ENCODE measurements at regions not wholly inside any gene's neighbourhood (a gene's known extent, or its start where the extent isn't known, plus 50 kb on each side); places are given as distances from the start of the nearest gene placed in this dataset.

- POLR2A ChIA-PET (ENCODE audit: unreplicated experiment): no interaction called here
- dilution Hi-C loops (cut with HindIII; ENCODE audit: low sequenced_read_pairs, unreplicated experiment): no loop called here
- 0% methylated on average over 2 of the region's 8 CpGs; no CpG with 5 or more reads in 1 of the 2 experiments for WGBS, 2 experiments (ENCODE audit: extremely low coverage in 2 of 2, insufficient read length in 1 of 2)
These were observed 51.9 kb upstream of the PTPRS start for GRCh38 chr19:5392486-5392885.

More at GRCh38 chr19:5392486-5392885, 51.9 kb upstream of the PTPRS start:
- H2BK20ac ChIP-seq (ENCODE audit: low read depth, low read length): no peak overlapping the region
- no peak for TF ChIP-seq POLR2A (IDR thresholded peaks at IDR 0.05; ENCODE audit: low read depth, low read length)
- no peak for TF ChIP-seq SMC3 (IDR thresholded peaks at IDR 0.05; ENCODE audit: low read depth, low read length)
- no peak for TF ChIP-seq CTCF (conservative IDR thresholded peaks at IDR 0.05; ENCODE audit: low read depth, low read length)
- no peak for TF ChIP-seq RFX5 (IDR thresholded peaks at IDR 0.05; ENCODE audit: low read depth, low read length)
- no peak for TF ChIP-seq BHLHE40 (IDR thresholded peaks at IDR 0.05; ENCODE audit: low read depth, low read length)
- TF ChIP-seq FOS (IDR thresholded peaks at IDR 0.05; ENCODE audit: low read depth, low read length): no peak
- no peak for TF ChIP-seq MAZ (IDR thresholded peaks at IDR 0.05; ENCODE audit: borderline replicate concordance, low read depth, low read length)
- H3K9me1 ChIP-seq (ENCODE audit: insufficient read depth, low read length): no peaks in the 10 kb centered on the region
- H3K79me1 ChIP-seq (ENCODE audit: low read depth in 1 of 2, low read length in 2 of 2): no peaks in the 10 kb centered on the region
- H3K4me2 ChIP-seq (ENCODE audit: low read depth, low read length): no peak overlapping the region
- H4K8ac ChIP-seq (ENCODE audit: low read depth in 2 of 2, low read length in 2 of 2): no peak overlapping the region
- H3K36me3 ChIP-seq (ENCODE audit: control insufficient read depth, insufficient read depth, low read length): no peaks in the 10 kb centered on the region
- H2BK15ac ChIP-seq (ENCODE audit: low read depth, low read length): no peak overlapping the region
- no peak overlapping the region for H2BK5ac ChIP-seq (ENCODE audit: low read depth, low read length, poor library complexity, severe bottlenecking)
- H3K4me3 ChIP-seq (ENCODE audit: insufficient read depth, low read depth, low read length): no peak overlapping the region
- intact Hi-C loops (cut with micrococcal nuclease) (no loop called here), in situ Hi-C loops (cut with MboI; ENCODE audit: low sequenced_read_pairs) (no loop called here)
- no peak overlapping the region for H3K27ac ChIP-seq (ENCODE audit: insufficient read depth, low read length)
- H3K9ac ChIP-seq (ENCODE audit: low read depth, low read length): no peak overlapping the region
- no peaks in the 10 kb centered on the region for H3K4me1 ChIP-seq (ENCODE audit: control insufficient read depth, insufficient read depth, low read length)
- no peak overlapping the region for H2AFZ ChIP-seq (replicated peaks; ENCODE audit: low read length, poor library complexity)
- no peak overlapping the region for H3K4ac ChIP-seq (ENCODE audit: low read depth, low read length)
- no peak overlapping the region for H3K14ac ChIP-seq (replicated peaks; ENCODE audit: low read depth, low read length)
- H2AK9ac ChIP-seq (replicated peaks; ENCODE audit: low read depth, low read length, poor library complexity): no peak overlapping the region
- H3K23ac ChIP-seq (ENCODE audit: low read depth, low read length): no peak overlapping the region
- H4K5ac ChIP-seq (ENCODE audit: low read depth, low read length): no peak overlapping the region
- H3K9me3 ChIP-seq (ENCODE audit: control insufficient read depth, insufficient read depth, low read length): peaks cover 5% of the 10 kb centered on the region
- H2AK5ac ChIP-seq (ENCODE audit: low read depth, low read length): no peak overlapping the region
- H3K18ac ChIP-seq (ENCODE audit: low read depth, low read length): no peak overlapping the region
- peaks cover 58% of the 10 kb centered on the region for H3K27me3 ChIP-seq (ENCODE audit: control insufficient read depth, insufficient read depth, low read length)
- no peak overlapping the region for H3K56ac ChIP-seq (ENCODE audit: extremely low read depth, insufficient read depth, low read length)
- BruUV-seq (replicated peaks): no TSS peak
- H4K91ac ChIP-seq (ENCODE audit: insufficient read depth, low read depth, low read length): no peak overlapping the region
- ATAC-seq (ENCODE audit: low read depth) (no peak), DNase-seq (no peak)
- CTCF ChIA-PET: no interaction called here
- no peaks in the 10 kb centered on the region for H4K20me1 ChIP-seq (ENCODE audit: insufficient read depth, low read length)
- no peak overlapping the region for H2BK120ac ChIP-seq (ENCODE audit: low read depth, low read length)

Measured in IMR-90 (cell line).